ENCODE measurements at regions not wholly inside any gene's neighbourhood (a gene's known extent, or its start where the extent isn't known, plus 50 kb on each side); places are given as distances from the start of the nearest gene placed in this dataset.

- TF ChIP-seq CTCF (IDR thresholded peaks at IDR 0.05; ENCODE audit: low read length): no peak
- no peak for TF ChIP-seq EZH2 (optimal IDR thresholded peaks at IDR 0.05; ENCODE audit: low read depth, low read length)
- no peak for TF ChIP-seq EZH2phosphoT487 (IDR thresholded peaks at IDR 0.05; ENCODE audit: low read length)
Observed at GRCh38 chr9:29245351-29245750, 1672.1 kb upstream of the C9orf72 start.
